Thoracic aorta (tissue), 2 donors: ENCODE measurements at regions not wholly inside any gene's neighbourhood (a gene's known extent, or its start where the extent isn't known, plus 50 kb on each side); places are given as distances from the start of the nearest gene placed in this dataset.

ENCODE experiments used
- ATAC-seq: fragments of 150-250 bp; one replicate; pipeline ENCODE4 v1.8.0; 2017; ENCODE audit warnings: low read depth; ENCODE audit not compliant: insufficient number of reproducible peaks, low FRiP score
- DNase-seq: peaks from one replicate; pipeline ENCODE4 v3.0.0-alpha.2; 2020; ENCODE audit warnings: low spot score
- H3K27ac ChIP-seq, 2 donors: fragments of 200-600 bp; sonication (generic); 1 replicate in 1 of 2; 2 replicates in 1 of 2; pipeline ENCODE4 v1.5.1; 2016; ENCODE audit warnings: mild to moderate bottlenecking in 2 of 2, moderate library complexity in 2 of 2
- H3K27me3 ChIP-seq: fragments of 200-600 bp; sonication (generic); replicated peaks from 2 replicates; pipeline ENCODE4 v1.6.0; 2016; ENCODE audit warnings: mild to moderate bottlenecking; ENCODE audit not compliant: insufficient read depth
- H3K36me3 ChIP-seq: fragments of 200-600 bp; sonication (generic); one replicate; pipeline ENCODE4 v1.5.1; 2016
- H3K4me1 ChIP-seq, 2 donors: fragments of 200-600 bp; sonication (generic); 1 replicate in 1 of 2; 2 replicates in 1 of 2; pipeline versions ENCODE4 v1.5.1 to v1.6.0; 2016; ENCODE audit warnings: low read depth in 2 of 2, mild to moderate bottlenecking in 1 of 2; ENCODE audit not compliant: control insufficient read depth in 1 of 2
- H3K4me3 ChIP-seq: fragments of 200-600 bp; sonication (generic); 2 replicates; pipeline ENCODE4 v1.5.1; 2016; ENCODE audit warnings: mild to moderate bottlenecking
- H3K9me3 ChIP-seq: fragments of 200-600 bp; sonication (generic); 2 replicates; pipeline ENCODE4 v1.5.1; 2016
- TF ChIP-seq, protein P1 (sequence below): fragments of 200-600 bp; sonication (generic); IDR thresholded peaks from one replicate; pipeline ENCODE4 v1.5.1; 2019; ENCODE audit warnings: antibody characterized with exemption

DNA sequence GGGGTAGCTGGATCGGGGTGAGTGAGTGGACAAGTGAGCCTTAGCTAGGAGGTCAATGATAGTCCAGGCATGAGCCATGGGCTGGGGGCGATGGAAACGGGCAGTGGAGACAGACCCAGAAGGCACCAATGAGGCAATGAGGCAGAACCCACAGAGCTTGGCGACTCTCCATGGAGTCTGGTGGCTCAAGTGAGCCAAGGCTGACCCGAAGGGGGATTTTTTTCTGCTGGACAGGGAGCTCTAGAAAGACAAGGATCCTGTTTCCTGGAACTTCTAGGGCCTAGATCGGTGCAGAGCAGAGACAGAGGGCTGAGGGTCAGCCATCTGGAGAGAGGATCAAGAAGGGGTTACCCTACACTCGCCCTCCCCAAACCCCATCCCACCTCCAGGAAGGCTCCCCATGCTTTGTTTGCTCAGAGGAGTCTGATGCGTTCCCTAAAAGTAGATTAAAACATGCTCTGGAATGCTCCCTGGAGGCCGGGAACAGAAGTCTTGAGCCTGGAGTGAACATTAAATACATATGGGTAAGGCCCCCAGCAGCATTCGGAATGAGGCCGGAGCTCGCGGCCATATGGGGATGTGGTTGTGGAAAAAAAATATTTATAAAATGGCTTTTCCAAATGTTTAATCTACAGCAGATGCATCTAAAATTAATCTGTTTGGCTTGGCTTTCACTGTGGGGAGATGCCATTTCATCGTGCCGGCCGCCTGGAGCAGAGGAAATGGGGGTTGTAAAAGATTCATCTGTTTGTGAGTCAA is 237.8 kb upstream of the PMEPA1 start:
- no peak for ATAC-seq

DNA sequence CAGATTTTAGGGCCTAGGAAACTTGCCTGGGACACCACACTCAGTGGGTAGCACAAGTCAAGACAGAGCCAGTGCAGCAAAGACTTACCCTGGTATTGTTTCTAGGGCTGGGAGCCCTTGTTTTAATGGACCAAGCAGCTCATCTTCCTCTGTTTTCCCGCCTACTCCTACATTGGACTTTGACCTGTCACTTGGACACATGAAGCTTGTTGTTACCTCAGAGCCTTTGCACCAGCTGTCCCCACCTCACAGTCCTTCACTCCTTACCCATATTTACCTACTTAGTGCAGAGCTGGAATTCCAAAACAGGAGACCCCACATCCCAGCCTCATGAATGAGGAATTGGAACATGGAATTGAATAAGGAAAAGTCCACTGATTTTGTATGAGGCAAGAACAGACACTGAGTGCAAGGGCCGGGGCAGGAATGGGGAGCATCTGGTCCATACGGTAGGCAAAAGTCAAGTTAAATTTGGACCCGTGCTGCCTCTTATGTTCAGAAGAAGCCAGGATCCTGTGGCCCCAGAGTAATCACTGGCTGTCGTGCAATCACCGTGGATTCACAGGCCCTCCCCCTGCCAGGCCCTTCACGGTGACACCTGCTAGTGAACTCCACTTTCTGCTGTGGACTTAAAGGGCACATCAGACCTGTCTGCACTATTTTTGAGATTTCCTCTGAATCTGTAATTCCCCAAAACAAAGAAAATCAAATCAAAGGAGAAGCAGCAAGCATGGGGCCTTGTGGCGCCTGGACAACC is 236.9 kb upstream of the PMEPA1 start:
- Histone ChIP-seq H3K36me3 (no peaks in the 10 kb centered on the region), H3K9me3 (no peaks in the 10 kb centered on the region), H3K4me1 (peaks cover 0 to 10% of the 10 kb centered on the region in 2 donors), H3K27me3 (no peaks in the 10 kb centered on the region), H3K4me3 (no peak overlapping the region), H3K27ac (no peak overlapping the region)
- DNase-seq (no peak), ATAC-seq (no peak)
- TF ChIP-seq, protein P1, sequence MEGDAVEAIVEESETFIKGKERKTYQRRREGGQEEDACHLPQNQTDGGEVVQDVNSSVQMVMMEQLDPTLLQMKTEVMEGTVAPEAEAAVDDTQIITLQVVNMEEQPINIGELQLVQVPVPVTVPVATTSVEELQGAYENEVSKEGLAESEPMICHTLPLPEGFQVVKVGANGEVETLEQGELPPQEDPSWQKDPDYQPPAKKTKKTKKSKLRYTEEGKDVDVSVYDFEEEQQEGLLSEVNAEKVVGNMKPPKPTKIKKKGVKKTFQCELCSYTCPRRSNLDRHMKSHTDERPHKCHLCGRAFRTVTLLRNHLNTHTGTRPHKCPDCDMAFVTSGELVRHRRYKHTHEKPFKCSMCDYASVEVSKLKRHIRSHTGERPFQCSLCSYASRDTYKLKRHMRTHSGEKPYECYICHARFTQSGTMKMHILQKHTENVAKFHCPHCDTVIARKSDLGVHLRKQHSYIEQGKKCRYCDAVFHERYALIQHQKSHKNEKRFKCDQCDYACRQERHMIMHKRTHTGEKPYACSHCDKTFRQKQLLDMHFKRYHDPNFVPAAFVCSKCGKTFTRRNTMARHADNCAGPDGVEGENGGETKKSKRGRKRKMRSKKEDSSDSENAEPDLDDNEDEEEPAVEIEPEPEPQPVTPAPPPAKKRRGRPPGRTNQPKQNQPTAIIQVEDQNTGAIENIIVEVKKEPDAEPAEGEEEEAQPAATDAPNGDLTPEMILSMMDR, result no peak

More for the DNA sequence above, 237.8 kb upstream of the PMEPA1 start:
- H3K36me3 ChIP-seq, result no peaks in the 10 kb centered on the region
- no peaks in the 10 kb centered on the region for H3K27me3 ChIP-seq
- no peak for DNase-seq
- TF ChIP-seq, protein P1, result no peak
- H3K4me1 ChIP-seq, result peaks cover 0 to 10% of the 10 kb centered on the region in 2 donors
- no peak overlapping the region for H3K4me3 ChIP-seq
- H3K9me3 ChIP-seq, result no peaks in the 10 kb centered on the region
- no peak overlapping the region for H3K27ac ChIP-seq

DNA sequence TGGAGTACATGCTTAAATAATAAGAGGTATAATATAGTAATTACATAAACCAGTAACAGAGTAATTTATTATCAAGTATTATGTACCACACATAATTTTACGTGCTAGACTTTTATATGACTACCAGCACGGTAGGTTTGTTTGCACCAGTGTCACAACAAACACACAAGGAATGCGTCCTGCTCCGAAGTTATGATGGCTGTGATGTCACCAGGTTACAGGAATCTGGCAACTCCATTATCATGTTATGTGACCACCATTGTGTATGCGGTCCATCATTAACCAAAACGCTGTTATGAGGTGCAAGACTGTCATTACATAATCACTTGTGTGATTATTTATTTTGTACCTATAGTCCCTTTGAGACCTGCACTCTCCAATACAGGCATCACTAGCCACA is 235.2 kb upstream of the PMEPA1 start:
- ATAC-seq, result no peak
- no peak overlapping the region for H3K4me3 ChIP-seq
- no peak overlapping the region for H3K27ac ChIP-seq
- no peak for DNase-seq
- TF ChIP-seq, protein P1, result no peak
- H3K27me3 ChIP-seq, result no peaks in the 10 kb centered on the region
- peaks cover 0 to 17% of the 10 kb centered on the region in 2 donors for H3K4me1 ChIP-seq
- H3K36me3 ChIP-seq, result no peaks in the 10 kb centered on the region
- no peaks in the 10 kb centered on the region for H3K9me3 ChIP-seq

DNA sequence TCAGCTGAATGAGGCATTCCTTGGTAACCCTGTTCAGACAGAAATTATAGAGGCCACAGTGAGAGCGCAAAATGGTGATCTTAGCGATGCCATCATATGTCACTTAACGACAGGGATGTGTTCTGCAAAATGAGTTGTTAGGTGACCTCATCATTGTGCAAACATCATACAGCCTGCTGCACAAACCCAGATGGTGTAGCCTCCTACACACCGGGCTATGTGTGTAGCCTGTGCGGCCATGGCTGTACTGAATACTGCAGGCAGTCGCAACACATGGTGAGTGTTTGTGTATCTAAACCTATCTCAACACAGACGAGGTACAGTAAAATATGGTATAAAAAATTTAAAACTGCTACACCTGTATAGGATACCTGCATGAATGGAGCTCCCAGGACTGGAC is 234.1 kb upstream of the PMEPA1 start:
- peaks cover 0 to 17% of the 10 kb centered on the region in 2 donors for H3K4me1 ChIP-seq
- H3K27me3 ChIP-seq, result no peaks in the 10 kb centered on the region
- no peak overlapping the region for H3K4me3 ChIP-seq
- no peaks in the 10 kb centered on the region for H3K36me3 ChIP-seq
- ATAC-seq, result no peak
- DNase-seq, result no peak
- no peaks in the 10 kb centered on the region for H3K9me3 ChIP-seq
- TF ChIP-seq, protein P1, result no peak
- no peak overlapping the region for H3K27ac ChIP-seq

DNA sequence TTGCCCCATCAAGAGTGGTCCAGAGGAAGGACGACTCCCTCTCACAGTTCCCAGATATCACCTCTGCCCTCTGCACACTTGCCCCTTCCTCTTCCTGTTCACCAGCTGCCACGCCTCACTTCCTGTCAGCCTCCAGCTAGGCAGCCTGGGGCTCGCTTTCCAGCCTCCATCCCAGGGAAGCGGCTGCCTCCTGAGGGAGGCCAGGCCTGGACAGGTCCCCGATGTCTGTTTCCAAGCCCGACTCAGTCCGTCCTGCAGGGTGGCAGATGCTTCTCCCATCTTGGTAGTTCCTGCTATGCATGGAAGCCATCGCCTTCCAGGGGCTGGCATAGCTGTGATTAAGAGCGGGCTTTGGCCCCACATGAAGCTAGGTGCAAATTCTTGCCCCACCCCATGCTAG is 233.5 kb upstream of the PMEPA1 start:
- no peak for DNase-seq
- no peaks in the 10 kb centered on the region for H3K27me3 ChIP-seq
- H3K4me3 ChIP-seq, result no peak overlapping the region
- H3K27ac ChIP-seq, result no peak overlapping the region
- H3K4me1 ChIP-seq, result peaks cover 0 to 22% of the 10 kb centered on the region in 2 donors
- TF ChIP-seq, protein P1, result no peak
- no peaks in the 10 kb centered on the region for H3K9me3 ChIP-seq
- ATAC-seq, result no peak
- H3K36me3 ChIP-seq, result no peaks in the 10 kb centered on the region
